Activated CD8-positive, alpha-beta memory T cell treated with anti-CD3 and anti-CD28 coated beads, Interleukin-2, amount 50 U/mL, for 24 hours (primary cell): ENCODE measurements at regions not wholly inside any gene's neighbourhood (a gene's known extent, or its start where the extent isn't known, plus 50 kb on each side); places are given as distances from the start of the nearest gene placed in this dataset.
"Not testable (repeated sequence)": the region's sequence is repeated elsewhere in the genome, so short reads cannot be mapped to it uniquely, and the experiment has no call there.

Experiments
- DNase-seq: peaks from one replicate; pipeline ENCODE4 v3.0.0-alpha.2; 2020; ENCODE audit errors: extremely low read depth

GRCh38 chr4:81314897-81315470 lies 100.0 kb upstream of the PRKG2 start:
- no peak for DNase-seq

- DNase-seq: no peak
Observed at GRCh38 chr4:81314196-81314896, 99.3 kb upstream of the PRKG2 start.

- DNase-seq: no peak
Observed at GRCh38 chr4:81307991-81308390, 93.0 kb upstream of the PRKG2 start.

DNA sequence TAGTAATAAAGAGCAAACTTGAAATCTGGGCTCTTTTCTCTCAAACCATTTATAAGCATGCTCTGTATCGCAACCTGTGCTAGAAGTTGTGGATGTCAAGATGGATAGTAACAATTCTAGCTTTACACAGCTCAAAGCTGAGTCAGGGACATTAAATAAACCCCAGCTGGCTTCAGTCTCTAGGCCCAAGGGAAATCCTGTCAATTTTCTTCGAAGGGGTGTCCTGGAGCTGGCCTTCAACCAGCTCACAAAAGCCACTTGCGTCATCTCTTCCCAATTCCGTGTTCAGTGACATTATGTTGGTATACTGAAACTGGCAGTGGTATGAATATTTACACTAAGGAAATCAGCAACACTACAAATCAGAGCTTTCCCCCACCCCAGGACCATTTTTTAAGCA lies 89.8 kb upstream of the PRKG2 start:
- no peak for DNase-seq

DNA sequence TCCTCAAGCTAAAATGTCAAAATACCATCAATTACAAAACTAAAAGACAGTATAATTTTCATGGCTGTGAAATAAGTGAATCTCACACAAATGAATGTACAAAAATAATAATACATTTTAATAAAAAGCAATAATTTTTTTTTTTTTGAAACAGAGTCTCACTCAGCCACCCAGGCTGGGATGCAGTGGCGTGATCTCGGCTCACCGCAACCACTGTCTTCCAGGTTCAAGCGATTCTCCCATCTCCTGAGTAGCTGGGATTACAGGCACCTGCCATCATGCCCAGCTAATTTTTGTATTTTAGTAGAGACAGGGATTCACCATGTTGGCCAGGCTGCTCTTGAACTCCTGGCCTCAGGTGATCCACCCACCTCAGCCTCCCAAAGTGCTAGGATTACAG lies 85.3 kb upstream of the PRKG2 start:
- not testable (repeated sequence) for DNase-seq

GRCh38 chr4:81290813-81291212 lies 75.8 kb upstream of the PRKG2 start:
- DNase-seq: no peak

GRCh38 chr4:81287101-81287500 lies 72.1 kb upstream of the PRKG2 start:
- no peak for DNase-seq

- no peak for DNase-seq
Observed at GRCh38 chr4:81282131-81282530, 67.1 kb upstream of the PRKG2 start.

GRCh38 chr4:81274460-81274859 lies 59.4 kb upstream of the PRKG2 start:
- no peak for DNase-seq

DNA sequence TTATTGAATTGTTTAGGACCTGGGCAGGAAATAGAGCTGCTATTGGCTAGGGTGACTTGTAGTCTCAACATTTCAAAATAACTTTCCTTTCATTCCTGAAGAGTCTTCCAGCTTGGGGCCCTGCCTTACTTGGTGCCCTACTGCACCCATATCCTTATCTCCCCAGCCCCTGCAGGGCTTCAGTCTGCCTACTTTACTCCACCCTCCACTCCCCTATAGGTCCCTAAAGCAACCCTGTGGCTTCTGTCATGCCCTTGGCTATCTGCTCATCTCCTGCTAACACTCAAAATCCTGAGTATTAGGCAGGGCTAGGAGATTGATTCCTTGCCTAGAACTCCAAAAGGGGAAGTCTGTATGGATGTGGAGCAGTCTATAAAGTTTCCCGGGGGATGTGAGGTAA lies 57.6 kb upstream of the PRKG2 start:
- no peak for DNase-seq
